OCI-LY7 (cell line): ENCODE measurements at regions not wholly inside any gene's neighbourhood (a gene's known extent, or its start where the extent isn't known, plus 50 kb on each side); places are given as distances from the start of the nearest gene placed in this dataset.

Experiments
- BruUV-seq: library from RNA; stranded (reverse); fragments of 400-500 nt; replicated peaks from 2 replicates; lab custom pipeline; 2021; lab: Mats Ljungman, UMichigan
- CTCF ChIA-PET: fragments of 300-600 bp; sonication (Branson Sonifier 250); formaldehyde crosslinking; loops from one replicate; lab custom pipeline; 2022; ENCODE audit warnings: antibody characterized with exemption; ENCODE audit not compliant: unreplicated experiment; lab: Charles Lee
- POLR2A ChIA-PET: fragments of 300-600 bp; sonication (Branson Sonifier 250); formaldehyde crosslinking; loops from one replicate; lab custom pipeline; 2022; ENCODE audit warnings: antibody characterized with exemption; lab: Charles Lee
- DNase-seq: peaks from one replicate; pipeline ENCODE4 v3.0.0-alpha.2; 2015; ENCODE audit warnings: low spot score
- H2AFZ ChIP-seq: fragments of 200-600 bp; sonication (generic), shearing (Covaris generic); 2 replicates; pipeline ENCODE4 v1.6.1; 2014; ENCODE audit warnings: mild to moderate bottlenecking, antibody characterized with exemption, low read length, moderate library complexity
- H3K27ac ChIP-seq: fragments of 200-600 bp; sonication (generic); 2 replicates; pipeline ENCODE4 v1.5.1; 2014; ENCODE audit warnings: mixed run types, low read depth, mild to moderate bottlenecking, moderate library complexity, low read length, inconsistent platforms; ENCODE audit not compliant: poor library complexity, severe bottlenecking
- H3K36me3 ChIP-seq: fragments of 200-600 bp; sonication (generic); 2 replicates; pipeline ENCODE4 v1.6.1; 2014; ENCODE audit warnings: mild to moderate bottlenecking, antibody characterized with exemption, low read length, moderate library complexity, mixed read lengths; ENCODE audit not compliant: insufficient read depth
- H3K4me1 ChIP-seq: fragments of 200-600 bp; sonication (generic); 2 replicates; pipeline ENCODE4 v1.5.1; 2014; ENCODE audit warnings: mild to moderate bottlenecking, low read length; ENCODE audit not compliant: insufficient read depth, poor library complexity, severe bottlenecking
- H3K4me2 ChIP-seq: fragments of 200-600 bp; sonication (generic); 2 replicates; pipeline ENCODE4 v1.6.1; 2014; ENCODE audit warnings: mild to moderate bottlenecking, low read length
- H3K4me3 ChIP-seq: fragments of 200-600 bp; sonication (generic); 2 replicates; pipeline ENCODE4 v1.5.1; 2014; ENCODE audit warnings: mild to moderate bottlenecking, low read depth, low read length; ENCODE audit not compliant: poor library complexity, severe bottlenecking
- H3K79me2 ChIP-seq: fragments of 200-600 bp; sonication (generic); 2 replicates; pipeline ENCODE4 v1.6.1; 2016; ENCODE audit warnings: low read depth, mild to moderate bottlenecking, low read length, moderate library complexity, mixed read lengths; ENCODE audit not compliant: insufficient read depth
- H3K9me2 ChIP-seq: fragments of 200-600 bp; sonication (generic); 2 replicates; pipeline ENCODE4 v1.6.1; 2016; ENCODE audit warnings: mild to moderate bottlenecking, low read length, mixed read lengths; ENCODE audit not compliant: insufficient read depth
- H3K9me3 ChIP-seq: fragments of 200-600 bp; sonication (generic); 2 replicates; pipeline ENCODE4 v1.6.1; 2014; ENCODE audit warnings: mild to moderate bottlenecking, mixed run types, low read length, mixed read lengths
- H4K20me1 ChIP-seq: fragments of 200-600 bp; sonication (generic); 2 replicates; pipeline ENCODE4 v1.6.1; 2014; ENCODE audit warnings: mild to moderate bottlenecking, antibody characterized with exemption, low read length, moderate library complexity, mixed read lengths; ENCODE audit not compliant: insufficient read depth
- EZH2phosphoT487 ChIP-seq: fragments of 200-600 bp; sonication (generic); IDR thresholded peaks from 2 replicates; pipeline ENCODE4 v1.6.1; 2018; ENCODE audit warnings: low read depth, borderline replicate concordance, mild to moderate bottlenecking, mixed run types, antibody characterized with exemption, low read length, moderate library complexity, mixed read lengths
- intact Hi-C: fragments of 100-400 bp; cut with micrococcal nuclease; formaldehyde crosslinking; loops from one replicate; pipeline ENCODE4 v1.10.0; 2022; ENCODE audit not compliant: unreplicated experiment
- TF ChIP-seq, protein P1 (sequence below): fragments of 200-600 bp; sonication (generic); conservative IDR thresholded peaks from 2 replicates; pipeline ENCODE4 v1.5.1; 2014; ENCODE audit warnings: mild to moderate bottlenecking, antibody characterized with exemption, low read length, moderate library complexity, mixed read lengths

DNA sequence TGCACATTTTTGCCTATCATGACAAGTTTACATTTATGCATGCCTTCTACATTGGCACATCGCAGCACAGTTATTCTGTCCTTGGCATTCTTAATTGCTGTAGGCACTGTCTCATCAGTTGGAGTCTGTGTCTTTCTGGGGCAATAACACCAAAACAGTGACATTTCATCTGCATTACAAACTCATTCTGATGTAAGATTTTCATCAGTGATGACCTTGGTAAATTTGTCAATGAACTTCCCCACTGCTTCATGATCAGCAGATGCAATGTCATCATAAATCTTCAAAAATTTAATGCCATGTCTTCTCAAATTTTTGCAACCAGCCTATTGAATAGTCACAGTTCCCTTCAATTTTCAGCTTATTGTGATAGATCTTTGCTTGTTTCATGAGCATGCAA lies 85.5 kb downstream of the CAPZA3 start:
- no peaks in the 10 kb centered on the region for H3K4me1 ChIP-seq
- no TSS peak for BruUV-seq
- no peaks in the 10 kb centered on the region for H3K79me2 ChIP-seq
- H3K4me3 ChIP-seq: no peak overlapping the region
- H3K9me3 ChIP-seq: no peaks in the 10 kb centered on the region
- H3K9me2 ChIP-seq: no peaks in the 10 kb centered on the region
- ChIA-PET CTCF (no interaction called here), POLR2A (interaction anchor here (0.7 kb wide), 1 partner anchor 92 kb away, joined by 3 read pairs; no protein-coding TSS in a partner anchor)
- intact Hi-C loops: no loop called here
- TF ChIP-seq EZH2phosphoT487: no peak
- TF ChIP-seq, protein P1, sequence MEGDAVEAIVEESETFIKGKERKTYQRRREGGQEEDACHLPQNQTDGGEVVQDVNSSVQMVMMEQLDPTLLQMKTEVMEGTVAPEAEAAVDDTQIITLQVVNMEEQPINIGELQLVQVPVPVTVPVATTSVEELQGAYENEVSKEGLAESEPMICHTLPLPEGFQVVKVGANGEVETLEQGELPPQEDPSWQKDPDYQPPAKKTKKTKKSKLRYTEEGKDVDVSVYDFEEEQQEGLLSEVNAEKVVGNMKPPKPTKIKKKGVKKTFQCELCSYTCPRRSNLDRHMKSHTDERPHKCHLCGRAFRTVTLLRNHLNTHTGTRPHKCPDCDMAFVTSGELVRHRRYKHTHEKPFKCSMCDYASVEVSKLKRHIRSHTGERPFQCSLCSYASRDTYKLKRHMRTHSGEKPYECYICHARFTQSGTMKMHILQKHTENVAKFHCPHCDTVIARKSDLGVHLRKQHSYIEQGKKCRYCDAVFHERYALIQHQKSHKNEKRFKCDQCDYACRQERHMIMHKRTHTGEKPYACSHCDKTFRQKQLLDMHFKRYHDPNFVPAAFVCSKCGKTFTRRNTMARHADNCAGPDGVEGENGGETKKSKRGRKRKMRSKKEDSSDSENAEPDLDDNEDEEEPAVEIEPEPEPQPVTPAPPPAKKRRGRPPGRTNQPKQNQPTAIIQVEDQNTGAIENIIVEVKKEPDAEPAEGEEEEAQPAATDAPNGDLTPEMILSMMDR: no peak
- H3K27ac ChIP-seq: no peak overlapping the region
- DNase-seq: no peak
- H2AFZ ChIP-seq: no peak overlapping the region
- no peaks in the 10 kb centered on the region for H4K20me1 ChIP-seq
- no peak overlapping the region for H3K4me2 ChIP-seq
- H3K36me3 ChIP-seq: no peaks in the 10 kb centered on the region

DNA sequence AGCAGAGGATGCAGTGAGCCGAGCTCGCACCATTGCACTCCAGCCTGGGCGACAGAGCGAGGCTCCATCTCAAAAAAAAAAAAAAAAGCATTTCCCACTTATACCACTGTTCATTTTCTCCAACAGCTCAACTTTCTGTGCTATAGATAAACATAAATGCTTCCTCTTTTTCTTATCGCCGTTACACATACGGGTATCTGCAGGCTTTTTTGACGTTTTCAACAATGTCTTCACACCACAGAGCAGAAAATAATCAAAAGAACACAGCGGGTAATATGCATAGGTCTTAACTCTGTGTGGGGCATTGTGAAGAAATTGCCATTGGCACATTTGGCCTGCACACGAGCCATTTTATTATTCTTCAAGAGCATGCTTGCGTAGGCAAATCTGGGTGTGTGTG lies 86.4 kb downstream of the CAPZA3 start:
- H2AFZ ChIP-seq: no peak overlapping the region
- no peak for TF ChIP-seq EZH2phosphoT487
- TF ChIP-seq, protein P1: no peak
- POLR2A ChIA-PET: interaction anchor here (0.7 kb wide), 1 partner anchor 91 kb away, joined by 3 read pairs; no protein-coding TSS in a partner anchor
- no peaks in the 10 kb centered on the region for H4K20me1 ChIP-seq
- H3K79me2 ChIP-seq: no peaks in the 10 kb centered on the region
- no peak for DNase-seq
- H3K4me1 ChIP-seq: no peaks in the 10 kb centered on the region
- no peaks in the 10 kb centered on the region for H3K36me3 ChIP-seq
- H3K9me2 ChIP-seq: no peaks in the 10 kb centered on the region
- BruUV-seq: no TSS peak
- no peaks in the 10 kb centered on the region for H3K9me3 ChIP-seq
- no peak overlapping the region for H3K4me3 ChIP-seq
- H3K27ac ChIP-seq: no peak overlapping the region
- intact Hi-C loops: no loop called here
- no peak overlapping the region for H3K4me2 ChIP-seq
- CTCF ChIA-PET: no interaction called here

DNA sequence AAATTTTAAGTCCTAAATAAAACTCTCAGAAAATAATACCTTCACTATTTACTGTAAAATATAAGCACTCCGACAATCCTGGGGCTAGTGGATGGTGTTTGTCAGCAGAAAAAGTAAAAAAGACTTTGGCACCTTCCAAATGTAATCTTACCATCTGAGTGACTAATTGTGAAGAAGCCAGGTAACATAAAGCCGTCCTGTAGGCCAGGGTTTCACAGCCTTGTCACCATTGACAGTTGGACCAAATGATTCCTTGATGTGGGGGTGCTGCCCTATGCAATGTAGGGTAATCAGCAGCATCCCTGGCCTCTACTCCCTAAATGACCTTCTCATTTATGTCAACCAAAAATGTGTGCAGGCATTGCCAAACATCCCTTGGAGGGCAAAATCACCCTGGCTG lies 87.2 kb downstream of the CAPZA3 start:
- ChIA-PET POLR2A (no interaction called here), CTCF (interaction anchor here (0.6 kb wide), 1 partner anchor 82 kb away, joined by 4 read pairs; no protein-coding TSS in a partner anchor)
- Histone ChIP-seq H3K36me3 (no peaks in the 10 kb centered on the region), H4K20me1 (no peaks in the 10 kb centered on the region), H3K27ac (no peak overlapping the region), H3K9me2 (no peaks in the 10 kb centered on the region), H3K4me1 (no peaks in the 10 kb centered on the region), H3K4me3 (no peak overlapping the region), H2AFZ (no peak overlapping the region), H3K4me2 (no peak overlapping the region), H3K79me2 (no peaks in the 10 kb centered on the region), H3K9me3 (no peaks in the 10 kb centered on the region)
- BruUV-seq: no TSS peak
- no peak for DNase-seq
- TF ChIP-seq EZH2phosphoT487: no peak
- TF ChIP-seq, protein P1: no peak
- intact Hi-C loops: no loop called here
